ENCODE measurements at regions not wholly inside any gene's neighbourhood (a gene's known extent, or its start where the extent isn't known, plus 50 kb on each side); places are given as distances from the start of the nearest gene placed in this dataset.
A peak's percentile ranks its signal among the peaks of the same experiment; 100 is the strongest.

DNA sequence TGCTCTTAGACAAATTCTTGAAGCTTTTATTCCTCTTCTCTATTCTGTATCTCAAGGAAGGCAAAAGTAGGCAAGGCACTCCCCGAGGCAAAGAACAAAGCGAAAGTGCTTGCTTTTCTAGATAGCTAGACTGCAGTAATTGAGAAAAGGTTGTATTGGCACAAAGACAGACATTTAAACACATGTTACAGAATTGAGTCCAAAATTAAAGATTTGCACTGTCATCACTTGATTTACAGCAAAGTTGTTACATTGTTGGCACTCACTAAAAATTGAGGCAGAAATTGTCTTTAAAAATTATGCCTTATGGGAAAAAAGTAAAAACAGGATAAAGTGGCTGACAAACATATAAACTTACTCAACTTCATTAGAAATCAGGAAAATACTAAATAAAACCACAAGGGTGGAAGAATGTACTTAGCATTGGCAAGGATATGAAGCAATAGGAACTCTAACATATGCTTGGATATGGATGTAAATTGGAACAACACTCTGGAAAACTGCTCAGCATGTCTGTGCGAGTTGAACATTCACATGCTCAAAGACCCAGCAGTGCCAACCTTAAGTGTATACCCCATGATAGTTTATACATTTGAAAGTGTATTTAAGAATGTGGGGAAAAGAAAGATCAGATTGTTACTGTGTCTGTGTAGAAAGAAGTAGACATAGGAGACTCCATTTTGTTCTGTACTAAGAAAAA is 491.3 kb downstream of the GLRX3 start:
- no peak for TF ChIP-seq SPI1 (IDR thresholded peaks at IDR 0.05; ENCODE audit: borderline replicate concordance, low read depth)
- TF ChIP-seq, protein P1, sequence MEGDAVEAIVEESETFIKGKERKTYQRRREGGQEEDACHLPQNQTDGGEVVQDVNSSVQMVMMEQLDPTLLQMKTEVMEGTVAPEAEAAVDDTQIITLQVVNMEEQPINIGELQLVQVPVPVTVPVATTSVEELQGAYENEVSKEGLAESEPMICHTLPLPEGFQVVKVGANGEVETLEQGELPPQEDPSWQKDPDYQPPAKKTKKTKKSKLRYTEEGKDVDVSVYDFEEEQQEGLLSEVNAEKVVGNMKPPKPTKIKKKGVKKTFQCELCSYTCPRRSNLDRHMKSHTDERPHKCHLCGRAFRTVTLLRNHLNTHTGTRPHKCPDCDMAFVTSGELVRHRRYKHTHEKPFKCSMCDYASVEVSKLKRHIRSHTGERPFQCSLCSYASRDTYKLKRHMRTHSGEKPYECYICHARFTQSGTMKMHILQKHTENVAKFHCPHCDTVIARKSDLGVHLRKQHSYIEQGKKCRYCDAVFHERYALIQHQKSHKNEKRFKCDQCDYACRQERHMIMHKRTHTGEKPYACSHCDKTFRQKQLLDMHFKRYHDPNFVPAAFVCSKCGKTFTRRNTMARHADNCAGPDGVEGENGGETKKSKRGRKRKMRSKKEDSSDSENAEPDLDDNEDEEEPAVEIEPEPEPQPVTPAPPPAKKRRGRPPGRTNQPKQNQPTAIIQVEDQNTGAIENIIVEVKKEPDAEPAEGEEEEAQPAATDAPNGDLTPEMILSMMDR (IDR thresholded peaks at IDR 0.05; ENCODE audit: insufficient read depth, low read length), result no peak
- no peak for TF ChIP-seq GABPA (IDR thresholded peaks at IDR 0.05; ENCODE audit: low read depth)
- TF ChIP-seq, protein P2, sequence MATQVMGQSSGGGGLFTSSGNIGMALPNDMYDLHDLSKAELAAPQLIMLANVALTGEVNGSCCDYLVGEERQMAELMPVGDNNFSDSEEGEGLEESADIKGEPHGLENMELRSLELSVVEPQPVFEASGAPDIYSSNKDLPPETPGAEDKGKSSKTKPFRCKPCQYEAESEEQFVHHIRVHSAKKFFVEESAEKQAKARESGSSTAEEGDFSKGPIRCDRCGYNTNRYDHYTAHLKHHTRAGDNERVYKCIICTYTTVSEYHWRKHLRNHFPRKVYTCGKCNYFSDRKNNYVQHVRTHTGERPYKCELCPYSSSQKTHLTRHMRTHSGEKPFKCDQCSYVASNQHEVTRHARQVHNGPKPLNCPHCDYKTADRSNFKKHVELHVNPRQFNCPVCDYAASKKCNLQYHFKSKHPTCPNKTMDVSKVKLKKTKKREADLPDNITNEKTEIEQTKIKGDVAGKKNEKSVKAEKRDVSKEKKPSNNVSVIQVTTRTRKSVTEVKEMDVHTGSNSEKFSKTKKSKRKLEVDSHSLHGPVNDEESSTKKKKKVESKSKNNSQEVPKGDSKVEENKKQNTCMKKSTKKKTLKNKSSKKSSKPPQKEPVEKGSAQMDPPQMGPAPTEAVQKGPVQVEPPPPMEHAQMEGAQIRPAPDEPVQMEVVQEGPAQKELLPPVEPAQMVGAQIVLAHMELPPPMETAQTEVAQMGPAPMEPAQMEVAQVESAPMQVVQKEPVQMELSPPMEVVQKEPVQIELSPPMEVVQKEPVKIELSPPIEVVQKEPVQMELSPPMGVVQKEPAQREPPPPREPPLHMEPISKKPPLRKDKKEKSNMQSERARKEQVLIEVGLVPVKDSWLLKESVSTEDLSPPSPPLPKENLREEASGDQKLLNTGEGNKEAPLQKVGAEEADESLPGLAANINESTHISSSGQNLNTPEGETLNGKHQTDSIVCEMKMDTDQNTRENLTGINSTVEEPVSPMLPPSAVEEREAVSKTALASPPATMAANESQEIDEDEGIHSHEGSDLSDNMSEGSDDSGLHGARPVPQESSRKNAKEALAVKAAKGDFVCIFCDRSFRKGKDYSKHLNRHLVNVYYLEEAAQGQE (IDR thresholded peaks at IDR 0.05; ENCODE audit: insufficient replicate concordance, low read depth), result no peak
- no peak for TF ChIP-seq POLR2AphosphoS5 (IDR thresholded peaks at IDR 0.05; ENCODE audit: low read depth)

DNA sequence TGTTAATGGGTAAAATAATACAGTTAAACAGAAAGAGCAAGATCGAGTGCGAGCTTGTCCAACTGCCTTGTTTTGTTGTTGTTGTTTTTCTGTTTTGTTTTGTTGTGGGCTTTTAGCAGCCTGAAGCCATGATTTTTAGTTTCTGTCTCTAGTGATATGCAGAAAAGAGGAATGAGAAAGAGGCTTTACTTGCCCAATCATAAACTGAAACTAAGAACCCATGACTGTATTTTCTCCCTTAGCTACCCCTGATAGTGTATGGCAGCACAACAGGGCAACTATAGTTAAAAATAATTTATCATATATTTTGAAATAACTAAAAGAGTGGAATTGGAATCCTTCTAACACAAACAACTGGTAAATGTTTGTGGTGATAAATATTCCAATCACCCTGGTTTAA is 493.9 kb downstream of the GLRX3 start:
- TF ChIP-seq, protein P1 (IDR thresholded peaks at IDR 0.05; ENCODE audit: insufficient read depth, low read length), result no peak
- TF ChIP-seq GABPA (IDR thresholded peaks at IDR 0.05; ENCODE audit: low read depth) (no peak), POLR2AphosphoS5 (IDR thresholded peaks at IDR 0.05; ENCODE audit: low read depth) (no peak), SPI1 (IDR thresholded peaks at IDR 0.05; ENCODE audit: borderline replicate concordance, low read depth) (no peak)
- TF ChIP-seq, protein P2 (IDR thresholded peaks at IDR 0.05; ENCODE audit: insufficient replicate concordance, low read depth), result no peak
- no peak overlapping the region for H3K4me3 ChIP-seq (replicated peaks; ENCODE audit: insufficient read depth, low read length)
- H3K27me3 ChIP-seq (ENCODE audit: insufficient read depth, poor library complexity, severe bottlenecking), result no peaks in the 10 kb centered on the region
- H3K27ac ChIP-seq (replicated peaks), result peak overlapping the region; percentile 94
- DNase-seq (ENCODE audit: low read depth in 1 of 2, low spot score in 1 of 2), result no peak

More for the DNA sequence above, 491.3 kb downstream of the GLRX3 start:
- H3K4me3 ChIP-seq (replicated peaks; ENCODE audit: insufficient read depth, low read length), result no peak overlapping the region
- no peaks in the 10 kb centered on the region for H3K27me3 ChIP-seq (ENCODE audit: insufficient read depth, poor library complexity, severe bottlenecking)
- DNase-seq (ENCODE audit: low read depth in 1 of 2, low spot score in 1 of 2), result no peak
- H3K27ac ChIP-seq (replicated peaks), result no peak overlapping the region

DNA sequence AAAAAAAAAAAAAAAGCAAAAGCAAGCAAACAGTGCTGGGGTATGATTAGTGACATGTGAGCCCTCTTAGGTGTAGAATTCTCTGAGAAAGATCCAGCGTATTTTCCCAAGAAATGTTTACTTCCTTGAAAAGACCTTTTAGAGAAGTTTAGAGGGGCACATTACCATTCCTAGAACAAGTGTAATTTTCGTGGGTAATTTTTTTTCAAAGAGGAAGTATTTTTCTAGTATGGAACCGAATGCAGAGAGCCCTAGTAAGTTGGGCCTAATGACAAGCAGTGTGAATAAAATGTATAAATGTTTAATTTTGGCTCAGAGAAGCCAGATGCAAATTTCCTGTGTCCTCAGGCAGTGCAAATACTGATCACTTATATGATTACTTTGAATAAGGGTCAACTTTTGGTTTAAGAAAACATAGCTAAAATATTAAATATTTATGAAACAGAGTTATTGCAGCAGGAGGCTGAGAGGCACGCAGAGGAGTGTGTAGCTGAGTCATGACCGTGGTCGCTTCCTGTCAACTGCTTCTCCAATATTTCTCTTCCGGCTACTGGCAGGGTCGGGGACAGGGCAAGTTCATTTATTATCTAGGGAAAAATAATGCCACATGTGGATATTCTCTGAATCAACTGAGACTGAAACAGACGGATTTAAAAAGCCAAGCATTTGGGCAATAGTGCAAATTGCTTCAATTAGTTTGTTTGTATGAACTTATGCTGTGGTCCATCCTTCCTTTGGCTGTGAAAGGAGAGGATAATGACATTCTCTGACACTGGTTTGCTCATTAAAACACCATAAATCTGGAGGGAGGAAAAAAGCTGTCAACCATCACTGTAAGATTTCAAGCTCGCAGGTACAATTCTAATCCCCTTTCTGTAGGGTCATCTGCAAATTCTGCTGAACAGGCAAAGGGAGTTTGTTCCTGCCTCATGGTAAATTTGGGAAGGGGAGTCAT is 495.2 kb downstream of the GLRX3 start:
- peak; percentile 60 to 82 for DNase-seq (ENCODE audit: low read depth in 1 of 2, low spot score in 1 of 2)
- H3K4me3 ChIP-seq (replicated peaks; ENCODE audit: insufficient read depth, low read length), result no peak overlapping the region

More for the DNA sequence above, 495.2 kb downstream of the GLRX3 start:
- H3K27ac ChIP-seq (replicated peaks), result peak overlapping the region; percentile 94
- peak; percentile 9; the same call in 1 of the 2 replicates for TF ChIP-seq SPI1 (IDR thresholded peaks at IDR 0.05; ENCODE audit: borderline replicate concordance, low read depth)
- TF ChIP-seq, protein P2 (IDR thresholded peaks at IDR 0.05; ENCODE audit: insufficient replicate concordance, low read depth), result no peak
- peak; percentile 70 for TF ChIP-seq GABPA (IDR thresholded peaks at IDR 0.05; ENCODE audit: low read depth)
- no peaks in the 10 kb centered on the region for H3K27me3 ChIP-seq (ENCODE audit: insufficient read depth, poor library complexity, severe bottlenecking)
